ENCODE measurements at regions not wholly inside any gene's neighbourhood (a gene's known extent, or its start where the extent isn't known, plus 50 kb on each side); places are given as distances from the start of the nearest gene placed in this dataset.

DNA sequence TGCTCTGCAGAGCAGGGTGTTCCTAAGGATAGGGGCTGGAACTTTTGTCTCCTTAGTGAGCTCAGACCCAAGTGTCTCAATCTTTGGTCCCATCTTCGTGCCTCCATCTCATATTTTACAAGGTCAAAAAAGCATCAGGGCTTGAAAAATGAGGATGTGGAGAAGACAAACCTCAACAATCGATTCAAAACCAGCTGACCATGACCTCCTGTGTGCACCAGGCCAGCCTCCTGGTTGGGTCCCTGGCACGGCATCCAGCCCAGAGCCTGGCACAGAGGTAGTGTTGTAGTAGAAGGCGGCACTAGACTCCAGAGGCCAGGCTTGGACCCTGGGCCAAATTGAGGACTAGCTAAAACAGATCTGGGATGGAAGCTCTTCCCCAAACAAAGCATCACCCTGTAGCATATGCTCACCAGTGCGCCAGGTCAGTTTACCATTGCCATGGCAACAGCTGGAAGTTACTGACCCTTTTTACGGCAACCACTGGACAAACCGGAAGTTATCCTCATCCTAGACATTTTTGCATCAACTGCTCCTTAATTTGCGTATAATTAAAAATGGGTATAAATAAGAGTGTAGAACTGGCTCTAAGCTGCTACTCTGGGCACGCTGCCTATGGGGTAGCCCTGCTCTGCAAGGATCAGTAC lies 69.3 kb upstream of the BLCAP start:
- no peak for DNase-seq (ENCODE audit: insufficient read length)
- no peak for TF ChIP-seq TAF1 (IDR thresholded peaks at IDR 0.05; ENCODE audit: borderline replicate concordance, low read depth, low read length)
- TF ChIP-seq POLR2A (IDR thresholded peaks at IDR 0.05; ENCODE audit: low read depth, low read length), result no peak
- no peak for TF ChIP-seq POLR2AphosphoS5 (IDR thresholded peaks at IDR 0.05; ENCODE audit: low read depth, low read length)
- no peak for FAIRE-seq

DNA sequence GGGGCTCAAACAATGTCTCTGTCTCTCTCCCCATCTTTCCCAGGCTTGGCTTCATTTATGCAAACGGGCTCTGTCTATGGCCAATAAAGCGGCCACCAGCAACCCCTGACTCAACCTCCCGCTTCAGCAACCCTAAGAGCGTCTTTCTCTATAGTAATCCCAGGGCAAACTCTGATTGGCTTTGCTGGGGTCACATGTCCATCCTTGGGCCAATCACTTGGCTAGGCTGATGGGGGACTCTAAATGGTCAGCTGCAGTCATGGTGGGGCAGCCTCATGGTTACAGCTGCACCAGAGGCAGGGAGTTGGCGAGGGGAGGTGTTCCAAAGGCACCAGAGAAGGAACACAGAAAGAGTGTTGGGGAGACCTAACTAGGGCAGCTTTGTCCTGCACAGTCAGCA lies 68.5 kb upstream of the BLCAP start:
- FAIRE-seq, result no peak
- TF ChIP-seq POLR2A (IDR thresholded peaks at IDR 0.05; ENCODE audit: low read depth, low read length), result no peak
- TF ChIP-seq POLR2AphosphoS5 (IDR thresholded peaks at IDR 0.05; ENCODE audit: low read depth, low read length), result no peak
- no peak for TF ChIP-seq TAF1 (IDR thresholded peaks at IDR 0.05; ENCODE audit: borderline replicate concordance, low read depth, low read length)

DNA sequence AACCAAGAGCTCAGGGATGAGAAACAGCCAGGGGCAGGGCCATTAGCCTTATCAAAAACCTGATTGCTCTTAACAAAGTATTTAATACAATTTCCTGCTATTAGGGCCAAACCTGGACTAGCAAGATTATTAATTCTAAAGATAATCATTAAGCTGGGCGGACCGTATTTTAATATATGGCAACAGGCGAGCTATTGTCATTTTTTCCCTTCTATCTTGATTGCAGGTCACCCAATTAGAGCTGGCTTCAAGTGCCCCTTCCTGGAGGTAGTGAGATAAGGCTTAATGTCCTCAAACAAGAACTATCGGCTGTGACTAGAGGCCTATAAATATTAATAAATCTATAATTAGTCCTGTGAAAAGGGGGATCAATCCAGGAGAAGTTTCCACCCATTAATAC lies 66.0 kb upstream of the BLCAP start:
- DNase-seq (ENCODE audit: insufficient read length) (no peak), FAIRE-seq (no peak)

More for the DNA sequence above, 68.5 kb upstream of the BLCAP start:
- no peak for DNase-seq (ENCODE audit: insufficient read length)

DNA sequence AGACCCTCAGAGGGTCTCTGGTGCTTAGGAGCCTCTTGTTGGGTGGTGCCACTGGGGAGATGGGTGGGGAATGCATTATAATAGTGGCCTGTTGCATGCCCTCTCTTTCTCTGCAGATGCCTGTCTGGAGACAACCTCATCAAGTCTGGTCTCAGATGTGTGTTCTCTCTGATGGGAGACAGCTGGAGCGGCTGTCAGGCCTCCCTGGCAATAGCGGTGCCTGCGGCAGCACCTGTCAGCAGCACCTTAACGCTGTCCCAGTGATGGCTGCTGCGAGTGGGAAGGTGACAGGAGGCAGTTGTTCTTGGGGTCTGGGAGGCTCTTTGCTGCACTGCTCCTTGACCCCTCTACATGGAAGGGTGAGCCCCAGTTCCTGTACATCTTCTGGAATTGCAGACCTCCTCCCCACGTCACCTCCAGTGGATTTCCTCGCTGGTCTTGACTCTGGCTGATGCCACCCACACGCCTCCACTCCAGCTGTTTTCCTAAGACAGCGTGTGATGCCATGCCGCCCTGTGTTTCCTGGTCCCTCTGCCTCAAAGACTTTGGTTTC lies 63.3 kb upstream of the BLCAP start:
- FAIRE-seq (no peak), DNase-seq (ENCODE audit: insufficient read length) (no peak)
- TF ChIP-seq POLR2A (IDR thresholded peaks at IDR 0.05; ENCODE audit: low read depth, low read length) (no peak), POLR2AphosphoS5 (IDR thresholded peaks at IDR 0.05; ENCODE audit: low read depth, low read length) (no peak), TAF1 (IDR thresholded peaks at IDR 0.05; ENCODE audit: borderline replicate concordance, low read depth, low read length) (no peak)

More for the DNA sequence above, 66.0 kb upstream of the BLCAP start:
- TF ChIP-seq TAF1 (IDR thresholded peaks at IDR 0.05; ENCODE audit: borderline replicate concordance, low read depth, low read length), result no peak

DNA sequence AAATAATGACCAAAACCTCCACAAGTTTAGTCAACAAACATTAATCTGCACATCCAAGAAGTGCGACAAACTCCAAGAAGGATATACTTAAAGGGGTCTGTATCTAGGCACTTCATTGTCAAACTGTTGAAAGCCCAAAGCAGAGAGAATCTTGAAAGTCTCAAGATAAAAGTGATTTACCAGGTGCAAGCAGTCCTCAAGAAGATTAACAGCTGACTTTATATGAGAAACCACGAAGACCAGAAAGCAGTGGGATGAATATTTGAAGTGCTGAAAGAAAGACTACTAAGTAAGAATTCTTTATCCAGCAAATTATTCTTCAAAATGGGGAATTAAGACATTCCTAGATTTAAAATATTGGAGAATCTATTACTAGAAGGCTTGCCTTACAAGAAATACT lies 58.4 kb upstream of the BLCAP start:
- no peak for DNase-seq (ENCODE audit: insufficient read length)
- FAIRE-seq, result no peak
- TF ChIP-seq TAF1 (IDR thresholded peaks at IDR 0.05; ENCODE audit: borderline replicate concordance, low read depth, low read length) (no peak), POLR2AphosphoS5 (IDR thresholded peaks at IDR 0.05; ENCODE audit: low read depth, low read length) (no peak), POLR2A (IDR thresholded peaks at IDR 0.05; ENCODE audit: low read depth, low read length) (no peak)

DNA sequence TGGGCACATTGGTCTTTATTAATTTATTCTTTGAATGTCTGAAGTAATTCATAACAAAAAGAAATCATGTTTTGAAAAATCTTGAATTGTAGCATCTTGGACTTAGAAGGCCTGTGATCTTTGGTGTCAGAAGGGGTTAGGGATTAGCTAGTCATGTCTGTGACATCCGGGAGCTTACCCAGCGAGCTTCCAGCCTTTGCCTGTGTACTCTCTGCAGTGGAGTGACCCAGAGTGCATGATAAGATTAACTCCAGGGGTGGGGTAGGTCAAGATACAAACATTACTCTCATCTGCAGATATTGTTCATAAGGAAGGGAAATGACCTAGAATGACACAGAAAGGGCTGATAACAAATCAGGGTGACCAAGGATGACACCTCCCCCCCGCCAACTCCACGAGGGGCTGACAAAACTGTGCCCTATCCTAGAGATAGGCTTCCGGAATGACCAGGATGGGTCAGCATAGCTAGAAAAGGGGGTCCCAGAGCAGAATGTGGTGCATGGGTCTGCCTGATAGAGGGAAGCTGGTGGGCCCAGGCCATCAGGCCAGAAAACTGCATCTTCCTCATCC lies 56.6 kb upstream of the BLCAP start:
- FAIRE-seq, result no peak
- TF ChIP-seq TAF1 (IDR thresholded peaks at IDR 0.05; ENCODE audit: borderline replicate concordance, low read depth, low read length) (no peak), POLR2AphosphoS5 (IDR thresholded peaks at IDR 0.05; ENCODE audit: low read depth, low read length) (no peak), POLR2A (IDR thresholded peaks at IDR 0.05; ENCODE audit: low read depth, low read length) (no peak)
- no peak for DNase-seq (ENCODE audit: insufficient read length)

DNA sequence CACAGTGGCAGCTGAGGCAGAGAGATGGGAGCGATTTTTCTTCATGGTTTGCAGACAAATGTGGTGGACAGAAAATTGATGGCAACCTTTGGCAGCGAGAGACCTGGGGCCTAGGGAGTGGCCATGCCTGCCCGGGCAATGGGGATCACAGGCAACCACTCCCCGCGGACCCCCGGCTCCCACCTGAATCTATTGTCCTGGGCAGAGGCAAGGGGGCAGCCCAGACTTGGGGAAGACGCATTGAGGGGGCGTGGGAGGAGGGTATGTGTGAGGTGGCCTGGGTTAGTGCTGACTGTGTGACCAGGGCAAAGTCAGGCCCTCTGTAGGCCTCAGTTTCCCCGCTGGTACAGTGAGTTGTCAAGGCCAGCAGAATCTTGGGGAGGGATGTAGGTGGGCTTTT lies 53.6 kb upstream of the BLCAP start:
- TF ChIP-seq TAF1 (IDR thresholded peaks at IDR 0.05; ENCODE audit: borderline replicate concordance, low read depth, low read length) (no peak), POLR2AphosphoS5 (IDR thresholded peaks at IDR 0.05; ENCODE audit: low read depth, low read length) (no peak), POLR2A (IDR thresholded peaks at IDR 0.05; ENCODE audit: low read depth, low read length) (no peak)
- FAIRE-seq (no peak), DNase-seq (ENCODE audit: insufficient read length) (no peak)

DNA sequence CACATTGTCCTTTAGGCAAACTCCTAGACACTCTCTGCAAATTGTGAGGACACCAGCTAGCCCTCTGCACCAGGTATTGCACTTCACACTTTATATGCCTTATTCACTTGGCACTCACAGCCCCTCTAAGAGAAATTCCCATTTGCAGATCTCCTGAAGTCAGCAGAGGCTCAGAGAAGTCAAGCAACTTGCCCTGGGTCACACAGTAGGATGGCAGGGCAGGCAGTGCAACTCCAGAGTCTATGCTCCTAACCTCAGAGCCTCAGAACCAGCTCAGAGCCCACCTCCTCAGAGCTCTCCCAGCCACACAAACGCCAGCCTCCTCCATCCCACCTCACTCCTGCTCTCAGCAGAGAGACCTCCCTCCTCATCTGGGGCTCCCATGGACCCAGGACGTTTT lies 52.4 kb upstream of the BLCAP start:
- TF ChIP-seq POLR2A (IDR thresholded peaks at IDR 0.05; ENCODE audit: low read depth, low read length), result no peak
- TF ChIP-seq TAF1 (IDR thresholded peaks at IDR 0.05; ENCODE audit: borderline replicate concordance, low read depth, low read length), result no peak
- TF ChIP-seq POLR2AphosphoS5 (IDR thresholded peaks at IDR 0.05; ENCODE audit: low read depth, low read length), result no peak
- DNase-seq (ENCODE audit: insufficient read length) (no peak), FAIRE-seq (no peak)

DNA sequence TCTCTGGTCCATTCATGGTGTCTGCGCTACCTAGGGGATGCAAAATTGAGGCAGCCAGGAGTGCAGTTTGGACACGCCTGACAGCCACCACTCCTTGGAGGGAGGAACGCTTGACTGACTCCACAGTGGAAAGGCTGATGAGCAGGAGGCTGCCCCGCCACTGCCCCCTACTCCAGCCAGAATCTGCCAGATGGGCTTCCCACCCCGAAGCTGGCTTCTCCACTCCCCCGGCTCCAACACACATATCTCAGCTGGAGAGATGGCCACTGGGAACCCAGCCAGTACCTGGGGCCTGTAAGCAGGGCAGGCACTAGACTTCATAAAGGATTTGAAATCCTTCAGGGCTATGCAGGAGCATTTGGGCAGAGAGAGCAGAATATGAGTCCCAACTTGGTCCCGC lies 51.4 kb upstream of the BLCAP start:
- TF ChIP-seq POLR2AphosphoS5 (IDR thresholded peaks at IDR 0.05; ENCODE audit: low read depth, low read length), result no peak
- TF ChIP-seq TAF1 (IDR thresholded peaks at IDR 0.05; ENCODE audit: borderline replicate concordance, low read depth, low read length), result no peak
- TF ChIP-seq POLR2A (IDR thresholded peaks at IDR 0.05; ENCODE audit: low read depth, low read length), result no peak
- FAIRE-seq (no peak), DNase-seq (ENCODE audit: insufficient read length) (no peak)

DNA sequence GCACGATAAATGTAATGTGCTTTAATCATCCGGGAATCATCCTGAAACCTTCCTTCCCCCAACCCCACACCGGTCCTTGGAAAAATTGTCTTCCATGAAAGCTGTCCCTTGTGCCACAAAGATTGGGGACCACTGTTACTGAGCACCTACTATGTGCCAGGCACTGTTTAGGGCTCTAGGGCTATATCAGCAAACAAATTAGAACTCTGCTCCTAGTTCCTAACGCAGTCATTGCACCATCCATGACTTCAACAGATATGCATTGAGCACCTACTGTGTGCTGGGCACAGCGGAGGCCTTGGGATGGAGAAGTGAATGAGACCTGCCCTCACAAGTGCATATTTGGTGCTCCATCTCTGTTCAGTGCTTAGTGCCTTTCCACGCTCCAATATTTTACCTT lies 50.3 kb upstream of the BLCAP start:
- no peak for FAIRE-seq
- no peak for TF ChIP-seq POLR2A (IDR thresholded peaks at IDR 0.05; ENCODE audit: low read depth, low read length)
- TF ChIP-seq TAF1 (IDR thresholded peaks at IDR 0.05; ENCODE audit: borderline replicate concordance, low read depth, low read length), result no peak
- DNase-seq (ENCODE audit: insufficient read length), result no peak
